ENCODE measurements at regions not wholly inside any gene's neighbourhood (a gene's known extent, or its start where the extent isn't known, plus 50 kb on each side); places are given as distances from the start of the nearest gene placed in this dataset.

DNA sequence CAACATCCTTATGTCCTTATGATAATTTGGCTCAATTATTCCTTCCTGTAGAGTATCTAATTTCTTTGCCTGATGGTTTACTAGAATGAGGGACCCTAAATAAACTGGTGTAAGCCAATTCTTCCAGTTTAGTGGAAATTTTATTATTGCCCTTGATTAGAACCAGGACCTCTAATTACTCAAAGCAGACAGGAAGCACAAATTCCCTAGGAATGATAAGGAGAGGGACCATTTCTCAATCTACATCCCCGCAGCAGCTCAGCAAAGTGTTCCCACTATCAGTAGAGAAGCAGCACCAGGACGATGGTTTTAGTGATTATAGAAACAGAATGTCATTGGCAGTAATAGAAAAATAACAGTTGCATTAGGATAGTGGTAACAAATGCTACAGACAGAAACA is 97.1 kb downstream of the PLPPR4 start:
- no peak for DNase-seq (ENCODE audit: low read depth, low spot score)
- no peak overlapping the region for H3K4me3 ChIP-seq (ENCODE audit: low read depth, low read length)
- CTCF ChIA-PET, result no interaction called here
- POLR2A ChIA-PET, result no interaction called here
- TF ChIP-seq, protein P1, sequence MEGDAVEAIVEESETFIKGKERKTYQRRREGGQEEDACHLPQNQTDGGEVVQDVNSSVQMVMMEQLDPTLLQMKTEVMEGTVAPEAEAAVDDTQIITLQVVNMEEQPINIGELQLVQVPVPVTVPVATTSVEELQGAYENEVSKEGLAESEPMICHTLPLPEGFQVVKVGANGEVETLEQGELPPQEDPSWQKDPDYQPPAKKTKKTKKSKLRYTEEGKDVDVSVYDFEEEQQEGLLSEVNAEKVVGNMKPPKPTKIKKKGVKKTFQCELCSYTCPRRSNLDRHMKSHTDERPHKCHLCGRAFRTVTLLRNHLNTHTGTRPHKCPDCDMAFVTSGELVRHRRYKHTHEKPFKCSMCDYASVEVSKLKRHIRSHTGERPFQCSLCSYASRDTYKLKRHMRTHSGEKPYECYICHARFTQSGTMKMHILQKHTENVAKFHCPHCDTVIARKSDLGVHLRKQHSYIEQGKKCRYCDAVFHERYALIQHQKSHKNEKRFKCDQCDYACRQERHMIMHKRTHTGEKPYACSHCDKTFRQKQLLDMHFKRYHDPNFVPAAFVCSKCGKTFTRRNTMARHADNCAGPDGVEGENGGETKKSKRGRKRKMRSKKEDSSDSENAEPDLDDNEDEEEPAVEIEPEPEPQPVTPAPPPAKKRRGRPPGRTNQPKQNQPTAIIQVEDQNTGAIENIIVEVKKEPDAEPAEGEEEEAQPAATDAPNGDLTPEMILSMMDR (IDR thresholded peaks at IDR 0.05; ENCODE audit: insufficient read depth, low read length, missing control alignments), result no peak

DNA sequence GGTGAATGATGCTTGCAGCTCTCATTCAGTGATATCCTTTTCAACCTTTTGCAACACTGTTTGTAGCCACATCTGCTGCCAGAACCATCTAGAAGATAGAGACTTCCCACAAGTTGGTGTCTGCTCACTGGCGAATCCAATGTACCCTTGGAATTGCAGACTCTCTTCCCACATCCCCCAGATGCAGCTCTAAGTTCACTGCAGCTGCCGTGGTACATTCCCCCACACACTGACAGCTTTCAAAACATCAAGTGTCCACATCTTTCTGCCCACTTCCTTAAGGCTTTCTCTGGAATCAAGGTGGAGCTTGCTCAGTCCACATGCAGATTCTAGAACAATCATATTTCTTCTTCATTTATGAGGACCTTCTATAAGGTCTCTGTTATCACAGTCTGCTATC is 99.2 kb downstream of the PLPPR4 start:
- no peak for DNase-seq (ENCODE audit: low read depth, low spot score)
- CTCF ChIA-PET, result no interaction called here
- POLR2A ChIA-PET, result no interaction called here
- TF ChIP-seq, protein P1 (IDR thresholded peaks at IDR 0.05; ENCODE audit: insufficient read depth, low read length, missing control alignments), result no peak
- no peak overlapping the region for H3K4me3 ChIP-seq (ENCODE audit: low read depth, low read length)

DNA sequence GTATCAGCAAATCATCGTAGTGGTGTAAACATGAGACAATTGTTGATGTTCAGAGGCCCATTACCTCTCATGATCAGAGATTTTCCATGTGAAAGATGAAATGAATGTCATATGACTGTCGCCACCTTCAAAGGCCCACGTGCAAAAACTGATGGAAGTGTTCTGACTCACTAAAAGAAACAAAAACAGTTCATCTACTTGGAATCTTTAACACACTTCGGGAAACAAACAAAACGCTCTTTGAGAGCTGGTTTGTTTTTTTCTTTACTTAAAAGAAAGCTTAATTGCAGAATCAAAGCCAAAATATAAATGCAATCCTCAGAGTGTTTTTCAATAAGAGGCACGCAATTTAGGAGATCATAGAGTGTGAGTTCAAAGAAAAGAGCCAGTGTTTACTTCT is 100.8 kb downstream of the PLPPR4 start:
- ChIA-PET POLR2A (no interaction called here), CTCF (no interaction called here)
- H3K4me3 ChIP-seq (ENCODE audit: low read depth, low read length), result no peak overlapping the region
- TF ChIP-seq, protein P1 (IDR thresholded peaks at IDR 0.05; ENCODE audit: insufficient read depth, low read length, missing control alignments), result no peak
- DNase-seq (ENCODE audit: low read depth, low spot score), result no peak

DNA sequence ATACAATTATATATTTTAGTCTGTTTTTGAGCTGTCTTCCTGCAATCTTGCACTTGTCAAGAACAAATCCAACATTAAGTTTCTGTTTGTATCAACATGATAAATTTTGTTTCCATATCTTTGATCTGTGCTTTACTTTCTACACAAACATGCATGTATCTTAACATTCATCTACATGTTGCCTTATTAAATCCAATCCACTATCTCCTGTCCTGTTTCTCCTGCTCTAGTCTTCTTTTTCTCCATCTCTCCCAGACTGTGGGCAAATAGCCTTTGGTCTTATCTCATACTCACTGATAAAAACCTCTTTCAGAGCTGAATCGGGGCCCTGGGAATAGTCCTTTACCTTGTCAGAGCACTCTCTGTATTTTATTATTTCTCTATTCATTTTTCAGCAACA is 101.3 kb downstream of the PLPPR4 start:
- POLR2A ChIA-PET, result no interaction called here
- H3K4me3 ChIP-seq (ENCODE audit: low read depth, low read length), result no peak overlapping the region
- DNase-seq (ENCODE audit: low read depth, low spot score), result no peak
- CTCF ChIA-PET, result no interaction called here
- TF ChIP-seq, protein P1 (IDR thresholded peaks at IDR 0.05; ENCODE audit: insufficient read depth, low read length, missing control alignments), result no peak

DNA sequence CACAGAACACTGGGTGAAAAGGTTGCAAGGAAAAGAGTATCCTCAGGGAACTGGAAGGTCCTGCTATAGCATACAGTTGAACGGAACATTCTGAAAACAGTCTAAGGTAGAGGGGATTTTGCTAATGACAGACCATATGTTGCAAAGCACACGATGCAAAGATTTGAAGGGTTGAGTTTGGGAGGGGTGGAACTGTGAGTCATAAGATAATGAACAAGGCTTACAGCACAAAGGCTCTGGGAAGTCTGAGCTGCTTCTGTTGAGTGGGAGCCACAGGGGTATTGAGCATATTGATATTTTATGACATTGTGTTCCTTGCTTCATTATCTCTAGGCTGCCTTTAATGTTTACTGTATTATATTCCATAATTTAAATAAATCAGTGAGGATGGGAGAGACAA is 104.9 kb downstream of the PLPPR4 start:
- CTCF ChIA-PET, result interaction anchor here (1.5 kb wide), 1 partner anchor 15 kb away, joined by 3 read pairs; no protein-coding TSS in a partner anchor
- H3K4me3 ChIP-seq (ENCODE audit: low read depth, low read length), result no peak overlapping the region
- TF ChIP-seq, protein P1 (IDR thresholded peaks at IDR 0.05; ENCODE audit: insufficient read depth, low read length, missing control alignments), result no peak
- POLR2A ChIA-PET, result no interaction called here
- DNase-seq (ENCODE audit: low read depth, low spot score), result no peak

DNA sequence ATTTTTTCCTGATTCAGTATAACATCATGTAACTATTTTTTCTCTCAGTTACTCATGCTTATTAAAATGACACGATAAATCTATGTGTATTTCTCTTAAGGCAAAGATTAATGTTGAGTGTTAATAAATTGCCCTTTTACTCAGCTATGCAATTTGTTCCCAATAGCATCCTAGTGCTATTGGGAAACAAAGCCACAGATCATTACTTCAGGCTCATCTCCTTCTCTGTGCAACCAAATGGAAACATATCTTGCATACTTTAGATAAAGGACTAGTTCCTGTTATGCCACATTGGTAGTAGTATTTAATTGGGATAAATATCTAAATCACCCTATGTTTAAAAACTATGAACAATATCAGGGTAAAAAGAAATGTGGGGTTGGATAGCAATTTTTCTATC is 106.2 kb downstream of the PLPPR4 start:
- no peak overlapping the region for H3K4me3 ChIP-seq (ENCODE audit: low read depth, low read length)
- no peak for DNase-seq (ENCODE audit: low read depth, low spot score)
- ChIA-PET POLR2A (no interaction called here), CTCF (no interaction called here)
- TF ChIP-seq, protein P1 (IDR thresholded peaks at IDR 0.05; ENCODE audit: insufficient read depth, low read length, missing control alignments), result no peak

Measured in AG04449 (cell line).